Peyer's patch (tissue), 4 donors: ENCODE measurements at regions not wholly inside any gene's neighbourhood (a gene's known extent, or its start where the extent isn't known, plus 50 kb on each side); places are given as distances from the start of the nearest gene placed in this dataset.

Experiments used
- DNase-seq, 3 donors: peaks; one replicate each; pipeline ENCODE4 v3.0.0-alpha.2; 2017 to 2019
- H3K27ac ChIP-seq, 4 donors: fragments of 200-600 bp; sonication (generic); one replicate each; pipeline ENCODE4 v1.5.1; 2016 to 2019
- H3K27me3 ChIP-seq, 2 donors: fragments of 200-600 bp; sonication (generic); one replicate each; pipeline ENCODE4 v1.5.1; 2019
- H3K36me3 ChIP-seq, 3 donors: fragments of 200-600 bp; sonication (generic); one replicate each; pipeline ENCODE4 v1.5.1; 2016 to 2019
- H3K4me1 ChIP-seq, 4 donors: fragments of 200-600 bp; sonication (generic); one replicate each; pipeline ENCODE4 v1.5.1; 2016 to 2019
- H3K4me3 ChIP-seq, 4 donors: fragments of 200-600 bp; sonication (generic); 1 replicate in 3 of 4; 2 replicates in 1 of 4; pipeline ENCODE4 v1.5.1; 2016 to 2019; ENCODE audit warnings: mild to moderate bottlenecking in 1 of 4
- H3K9me3 ChIP-seq, 4 donors: fragments of 200-600 bp; sonication (generic); one replicate each; pipeline ENCODE4 v1.5.1; 2016 to 2019; ENCODE audit warnings: mild to moderate bottlenecking in 1 of 4
- CTCF ChIP-seq, 6 experiments: fragments of 450-650 bp in 4 of 6; fragments of 200-600 bp in 2 of 6; sonication (generic) in 1 of 6; IDR thresholded peaks; one replicate each; pipeline ENCODE4 v1.5.1; 2017 to 2019; ENCODE audit warnings: antibody characterized with exemption in 6 of 6, mild to moderate bottlenecking in 3 of 6, moderate library complexity in 1 of 6
- POLR2A ChIP-seq, 2 donors: fragments of 450-650 bp; IDR thresholded peaks; one replicate each; pipeline ENCODE4 v1.5.1; 2017; ENCODE audit warnings: antibody characterized with exemption in 2 of 2, mild to moderate bottlenecking in 2 of 2, moderate library complexity in 2 of 2

GRCh38 chr5:2903451-2904395 lies 152.2 kb upstream of the IRX2 start:
- Histone ChIP-seq H3K27me3 (no peaks in the 10 kb centered on the region), H3K4me1 (no peaks in the 10 kb centered on the region), H3K9me3 (no peaks in the 10 kb centered on the region), H3K27ac (no peak overlapping the region), H3K4me3 (no peak overlapping the region), H3K36me3 (no peaks in the 10 kb centered on the region)
- TF ChIP-seq CTCF (IDR thresholded peaks at IDR 0.05) = no peak
- TF ChIP-seq POLR2A (IDR thresholded peaks at IDR 0.05) = no peak
- no peak for DNase-seq

GRCh38 chr5:2902742-2903297 lies 151.3 kb upstream of the IRX2 start:
- no peaks in the 10 kb centered on the region for H3K36me3 ChIP-seq
- no peaks in the 10 kb centered on the region for H3K9me3 ChIP-seq
- DNase-seq = no peak
- no peak overlapping the region for H3K27ac ChIP-seq
- H3K27me3 ChIP-seq = no peaks in the 10 kb centered on the region
- H3K4me1 ChIP-seq = no peaks in the 10 kb centered on the region
- no peak overlapping the region for H3K4me3 ChIP-seq
- TF ChIP-seq POLR2A (IDR thresholded peaks at IDR 0.05) (no peak), CTCF (IDR thresholded peaks at IDR 0.05) (no peak)

GRCh38 chr5:2902186-2902585 lies 150.7 kb upstream of the IRX2 start:
- no peak overlapping the region for H3K27ac ChIP-seq
- no peak overlapping the region for H3K4me3 ChIP-seq
- DNase-seq = no peak
- no peaks in the 10 kb centered on the region for H3K4me1 ChIP-seq
- no peaks in the 10 kb centered on the region for H3K9me3 ChIP-seq
- no peak for TF ChIP-seq POLR2A (IDR thresholded peaks at IDR 0.05)
- no peak for TF ChIP-seq CTCF (IDR thresholded peaks at IDR 0.05)
- no peaks in the 10 kb centered on the region for H3K36me3 ChIP-seq
- H3K27me3 ChIP-seq = no peaks in the 10 kb centered on the region

GRCh38 chr5:2901511-2901910 lies 150.0 kb upstream of the IRX2 start:
- H3K4me3 ChIP-seq = no peak overlapping the region
- H3K27me3 ChIP-seq = no peaks in the 10 kb centered on the region
- no peaks in the 10 kb centered on the region for H3K9me3 ChIP-seq
- H3K36me3 ChIP-seq = no peaks in the 10 kb centered on the region
- H3K4me1 ChIP-seq = no peaks in the 10 kb centered on the region
- H3K27ac ChIP-seq = no peak overlapping the region
- no peak for DNase-seq
- TF ChIP-seq POLR2A (IDR thresholded peaks at IDR 0.05) (no peak), CTCF (IDR thresholded peaks at IDR 0.05) (no peak)

GRCh38 chr5:2901096-2901495 lies 149.6 kb upstream of the IRX2 start:
- no peaks in the 10 kb centered on the region for H3K9me3 ChIP-seq
- no peaks in the 10 kb centered on the region for H3K4me1 ChIP-seq
- H3K27ac ChIP-seq = no peak overlapping the region
- no peak overlapping the region for H3K4me3 ChIP-seq
- TF ChIP-seq CTCF (IDR thresholded peaks at IDR 0.05) (no peak), POLR2A (IDR thresholded peaks at IDR 0.05) (no peak)
- no peak for DNase-seq
- H3K36me3 ChIP-seq = no peaks in the 10 kb centered on the region
- no peaks in the 10 kb centered on the region for H3K27me3 ChIP-seq
